NT2/D1 (cell line): ENCODE measurements at regions not wholly inside any gene's neighbourhood (a gene's known extent, or its start where the extent isn't known, plus 50 kb on each side); places are given as distances from the start of the nearest gene placed in this dataset.

ENCODE experiments used
- SUZ12 ChIP-seq: IDR thresholded peaks from 2 replicates; pipeline ENCODE4 v1.6.1; 2011; ENCODE audit not compliant: insufficient read length, insufficient read depth; ENCODE audit errors: extremely low read depth
- YY1 ChIP-seq: IDR thresholded peaks from 2 replicates; pipeline ENCODE4 v1.6.1; 2011; ENCODE audit not compliant: insufficient read length, insufficient read depth
- ZNF274 ChIP-seq: IDR thresholded peaks from 2 replicates; pipeline ENCODE4 v1.6.1; 2011; ENCODE audit warnings: mild to moderate bottlenecking, low read depth, low read length

GRCh38 chr16:51638339-51639135 lies 487.5 kb upstream of the SALL1 start:
- TF ChIP-seq YY1 (no peak), SUZ12 (no peak), ZNF274 (no peak)
